ENCODE measurements at regions not wholly inside any gene's neighbourhood (a gene's known extent, or its start where the extent isn't known, plus 50 kb on each side); places are given as distances from the start of the nearest gene placed in this dataset.

- Histone ChIP-seq H3K9me3 (ENCODE audit: insufficient read depth in 2 of 2, low read depth in 1 of 2, low read length in 1 of 2) (no peaks in the 10 kb centered on the region), H3K56ac (replicated peaks; ENCODE audit: insufficient read length, low read depth, low read length) (no peak overlapping the region), H3K9ac (replicated peaks in 1 of 4; ENCODE audit: extremely low read depth in 1 of 4, low read depth in 3 of 4, low read length in 3 of 4) (no peak overlapping the region), H3K27ac (ENCODE audit: low read depth, low read length) (no peak overlapping the region), H3K4me3 (ENCODE audit: extremely low read depth in 1 of 4, insufficient read depth in 2 of 4, low read depth in 3 of 4, low read length in 4 of 4) (no peak overlapping the region), H4K91ac (replicated peaks; ENCODE audit: insufficient read length, low read length) (no peak overlapping the region), H3K14ac (ENCODE audit: insufficient read length) (no peak overlapping the region), H2BK12ac (ENCODE audit: low read depth, low read length) (no peak overlapping the region), H3K4me1 (replicated peaks in 1 of 4; ENCODE audit: control insufficient read depth in 3 of 4, insufficient read depth in 4 of 4, low read length in 3 of 4) (no peaks in the 10 kb centered on the region), H3K79me1 (ENCODE audit: low read depth, low read length) (no peaks in the 10 kb centered on the region), H3K79me2 (ENCODE audit: control insufficient read depth in 1 of 2, insufficient read depth in 2 of 2, low read length in 2 of 2) (no peaks in the 10 kb centered on the region), H3K23me2 (ENCODE audit: low read depth, low read length) (no peaks in the 10 kb centered on the region), H3K4ac (replicated peaks; ENCODE audit: insufficient read length, low read depth, low read length) (no peak overlapping the region), H3K4me2 (ENCODE audit: insufficient read depth in 1 of 2, low read depth in 2 of 2, low read length in 2 of 2) (no peak overlapping the region), H4K20me1 (replicated peaks in 1 of 2; ENCODE audit: control insufficient read depth in 1 of 2, insufficient read depth in 2 of 2, low read length in 2 of 2) (no peaks in the 10 kb centered on the region), H2BK120ac (replicated peaks; ENCODE audit: low read depth, low read length) (no peak overlapping the region), H2BK5ac (ENCODE audit: low read depth, low read length) (no peak overlapping the region), H3K18ac (ENCODE audit: extremely low read depth, low read length) (no peak overlapping the region), H4K8ac (ENCODE audit: extremely low read depth, insufficient read depth, low read length) (no peak overlapping the region), H3K36me3 (ENCODE audit: control insufficient read depth in 2 of 4, insufficient read depth in 4 of 4, low read length in 3 of 4) (no peaks in the 10 kb centered on the region), H2BK15ac (ENCODE audit: low read length) (no peak overlapping the region), H4K5ac (ENCODE audit: insufficient read length, low read depth, low read length) (no peak overlapping the region), H2AFZ (ENCODE audit: low read length) (no peak overlapping the region), H3K27me3 (replicated peaks in 1 of 4; ENCODE audit: control insufficient read depth in 3 of 4, extremely low read depth in 1 of 4, insufficient read depth in 3 of 4, low read length in 3 of 4) (no peaks in the 10 kb centered on the region), H2BK20ac (ENCODE audit: low read length) (no peak overlapping the region), H2AK5ac (ENCODE audit: low read depth, low read length) (no peak overlapping the region), H3K23ac (ENCODE audit: insufficient read length) (no peak overlapping the region)
- FAIRE-seq (no peak), DNase-seq (ENCODE audit: low read depth in 1 of 2, low spot score in 2 of 2) (no peak)
- TF ChIP-seq SP2 (IDR thresholded peaks at IDR 0.05; ENCODE audit: low read length) (no peak), HDAC6 (IDR thresholded peaks at IDR 0.05; ENCODE audit: low read depth, low read length) (no peak), HDAC2 (IDR thresholded peaks at IDR 0.05; ENCODE audit: borderline replicate concordance in 1 of 2, low read depth in 2 of 2, low read length in 2 of 2) (no peak), KDM4A (IDR thresholded peaks at IDR 0.05; ENCODE audit: low read depth, low read length, severe bottlenecking) (no peak), ATF2 (IDR thresholded peaks at IDR 0.05; ENCODE audit: low read length) (no peak), CHD2 (IDR thresholded peaks at IDR 0.05; ENCODE audit: low read length) (no peak), KDM1A (IDR thresholded peaks at IDR 0.05; ENCODE audit: borderline replicate concordance, low read length) (no peak), TAF1 (IDR thresholded peaks at IDR 0.05; ENCODE audit: low read depth, low read length) (no peak)
- 90% methylated on average over 3 of the region's 3 CpGs; no CpG with 5 or more reads in 1 of the 2 experiments for WGBS, 2 experiments (ENCODE audit: extremely low coverage in 1 of 2, insufficient coverage in 1 of 2, insufficient read length in 1 of 2, insufficient replicate concordance in 2 of 2, low coverage in 1 of 2, low lambda C conversion rate in 2 of 2, missing lambda C conversion rate in 1 of 2)
- ChIA-PET POLR2A (ENCODE audit: partially characterized antibody) (no interaction called here), CTCF (ENCODE audit: partially characterized antibody) (no interaction called here)
These were observed 1156.7 kb upstream of the PCDH9 start for GRCh38 chr13:68386808-68387207.

Measured in H1 (cell line).